ENCODE measurements at regions not wholly inside any gene's neighbourhood (a gene's known extent, or its start where the extent isn't known, plus 50 kb on each side); places are given as distances from the start of the nearest gene placed in this dataset.
"Not testable (repeated sequence)": the region's sequence is repeated elsewhere in the genome, so short reads cannot be mapped to it uniquely, and the experiment has no call there.

GRCh38 chr21:6483645-6484044 lies 4037.7 kb upstream of the TPTE start:
- not testable (repeated sequence) for DNase-seq (ENCODE audit: low read depth in 1 of 2, low spot score in 1 of 2)

- not testable (repeated sequence) for DNase-seq (ENCODE audit: low read depth in 1 of 2, low spot score in 1 of 2)
Observed at GRCh38 chr21:6486821-6487220, 4034.6 kb upstream of the TPTE start.

GRCh38 chr21:6492691-6493090 lies 4028.7 kb upstream of the TPTE start:
- not testable (repeated sequence) for DNase-seq (ENCODE audit: low read depth in 1 of 2, low spot score in 1 of 2)

- DNase-seq (ENCODE audit: low read depth in 1 of 2, low spot score in 1 of 2), result not testable (repeated sequence)
Observed at GRCh38 chr21:6493957-6494356, 4027.4 kb upstream of the TPTE start.

GRCh38 chr21:6496356-6496755 lies 4025.0 kb upstream of the TPTE start:
- not testable (repeated sequence) for DNase-seq (ENCODE audit: low read depth in 1 of 2, low spot score in 1 of 2)

- not testable (repeated sequence) for DNase-seq (ENCODE audit: low read depth in 1 of 2, low spot score in 1 of 2)
Observed at GRCh38 chr21:6498716-6499115, 4022.7 kb upstream of the TPTE start.

GRCh38 chr21:6499128-6499826 lies 4022.1 kb upstream of the TPTE start:
- peak in 1 of 2 donors; percentile 41 for DNase-seq (ENCODE audit: low read depth in 1 of 2, low spot score in 1 of 2)

GRCh38 chr21:6499866-6500265 lies 4021.5 kb upstream of the TPTE start:
- DNase-seq (ENCODE audit: low read depth in 1 of 2, low spot score in 1 of 2), result not testable (repeated sequence)

GRCh38 chr21:6500681-6501080 lies 4020.7 kb upstream of the TPTE start:
- not testable (repeated sequence) for DNase-seq (ENCODE audit: low read depth in 1 of 2, low spot score in 1 of 2)

GRCh38 chr21:6506167-6506894 lies 4015.1 kb upstream of the TPTE start:
- DNase-seq (ENCODE audit: low read depth in 1 of 2, low spot score in 1 of 2), result not testable (repeated sequence)

- DNase-seq (ENCODE audit: low read depth in 1 of 2, low spot score in 1 of 2), result not testable (repeated sequence)
Observed at GRCh38 chr21:6507632-6508031, 4013.8 kb upstream of the TPTE start.

GRCh38 chr21:6521777-6522176 lies 3999.6 kb upstream of the TPTE start:
- DNase-seq (ENCODE audit: low read depth in 1 of 2, low spot score in 1 of 2), result not testable (repeated sequence)

GRCh38 chr21:6526213-6526612 lies 3995.2 kb upstream of the TPTE start:
- DNase-seq (ENCODE audit: low read depth in 1 of 2, low spot score in 1 of 2), result not testable (repeated sequence)

- DNase-seq (ENCODE audit: low read depth in 1 of 2, low spot score in 1 of 2), result not testable (repeated sequence)
Observed at GRCh38 chr21:6530655-6531054, 3990.7 kb upstream of the TPTE start.

GRCh38 chr21:6533261-6533660 lies 3988.1 kb upstream of the TPTE start:
- DNase-seq (ENCODE audit: low read depth in 1 of 2, low spot score in 1 of 2), result not testable (repeated sequence)

- DNase-seq (ENCODE audit: low read depth in 1 of 2, low spot score in 1 of 2), result not testable (repeated sequence)
Observed at GRCh38 chr21:6538320-6538719, 3983.1 kb upstream of the TPTE start.

- not testable (repeated sequence) for DNase-seq (ENCODE audit: low read depth in 1 of 2, low spot score in 1 of 2)
Observed at GRCh38 chr21:6539688-6540087, 3981.7 kb upstream of the TPTE start.

- not testable (repeated sequence) for DNase-seq (ENCODE audit: low read depth in 1 of 2, low spot score in 1 of 2)
Observed at GRCh38 chr21:6541036-6541435, 3980.3 kb upstream of the TPTE start.

- DNase-seq (ENCODE audit: low read depth in 1 of 2, low spot score in 1 of 2), result not testable (repeated sequence)
Observed at GRCh38 chr21:6545288-6545687, 3976.1 kb upstream of the TPTE start.

- not testable (repeated sequence) for DNase-seq (ENCODE audit: low read depth in 1 of 2, low spot score in 1 of 2)
Observed at GRCh38 chr21:6551045-6551444, 3970.3 kb upstream of the TPTE start.

- DNase-seq (ENCODE audit: low read depth in 1 of 2, low spot score in 1 of 2), result not testable (repeated sequence)
Observed at GRCh38 chr21:6553505-6554376, 3967.6 kb upstream of the TPTE start.

Measured in stimulated activated CD4-positive, alpha-beta T cell treated with anti-CD3 and anti-CD28 coated beads, Interleukin-15, amount 100 ng/mL, for 1 hour (primary cell).